SK-N-SH (cell line): ENCODE measurements at regions not wholly inside any gene's neighbourhood (a gene's known extent, or its start where the extent isn't known, plus 50 kb on each side); places are given as distances from the start of the nearest gene placed in this dataset.

ENCODE experiments used
- CTCF ChIA-PET: fragments of 300-600, 350-600 bp; formaldehyde crosslinking; extraction: SDS; loops from one replicate; lab custom pipeline; 2021; lab: Yijun Ruan, JAX
- POLR2A ChIA-PET: fragments of 350-600 bp; sonication (Branson Sonifier 250); formaldehyde crosslinking; extraction: SDS; loops from one replicate; lab custom pipeline; 2020; ENCODE audit warnings: antibody characterized with exemption, inconsistent platforms; lab: Yijun Ruan, JAX
- DNase-seq: peaks from one replicate; pipeline ENCODE4 v3.0.0; 2012
- H2AFZ ChIP-seq: fragments of 200-600 bp; sonication (generic); 2 replicates; pipeline ENCODE4 v1.8.1; 2016; ENCODE audit warnings: antibody characterized with exemption, mild to moderate bottlenecking, low read depth
- H3F3A ChIP-seq: fragments of 200-600 bp; sonication (generic); replicated peaks from 2 replicates; pipeline ENCODE3; 2016; ENCODE audit warnings: antibody characterized with exemption, mild to moderate bottlenecking; ENCODE audit not compliant: insufficient read depth
- H3K27ac ChIP-seq, 2 experiments: fragments of 200-500 bp in 1 of 2; fragments of 200-600 bp in 1 of 2; sonication (Bioruptor generic) in 1 of 2; sonication (generic), shearing (Covaris generic) in 1 of 2; 2 replicates each; pipeline versions ENCODE4 v1.5.1 to v1.6.1; 2014 to 2016; ENCODE audit warnings: low read depth in 2 of 2, inconsistent platforms in 1 of 2, low read length in 1 of 2, mild to moderate bottlenecking in 1 of 2, mixed read lengths in 1 of 2
- H3K27me3 ChIP-seq: fragments of 200-600 bp; sonication (generic), shearing (Covaris generic); 2 replicates; pipeline ENCODE4 v1.6.1; 2016; ENCODE audit warnings: mixed run types; ENCODE audit not compliant: insufficient read depth
- H3K36me3 ChIP-seq, 2 experiments: fragments of 200-500 bp in 1 of 2; fragments of 200-600 bp in 1 of 2; sonication (Bioruptor generic) in 1 of 2; sonication (generic) in 1 of 2; replicated peaks in 1 of 2; 2 replicates each; pipeline versions ENCODE3 to v1.5.1; 2014 to 2016; ENCODE audit warnings: low read length in 1 of 2, mild to moderate bottlenecking in 1 of 2; ENCODE audit not compliant: insufficient read depth in 2 of 2, control insufficient read depth in 1 of 2
- H3K4me1 ChIP-seq, 2 experiments: fragments of 200-500 bp in 1 of 2; fragments of 200-600 bp in 1 of 2; sonication (Bioruptor generic) in 1 of 2; sonication (generic), shearing (Covaris generic) in 1 of 2; 2 replicates each; pipeline versions ENCODE4 v1.5.1 to v1.6.1; 2014 to 2016; ENCODE audit warnings: low read depth in 1 of 2, low read length in 1 of 2, mixed run types in 1 of 2; ENCODE audit not compliant: insufficient read depth in 2 of 2, control insufficient read depth in 1 of 2
- H3K4me2 ChIP-seq: fragments of 200-600 bp; sonication (generic), shearing (Covaris generic); 2 replicates; pipeline ENCODE4 v1.6.1; 2017; ENCODE audit warnings: mixed run types
- H3K4me3 ChIP-seq, 2 experiments: fragments of 200-500 bp in 1 of 2; fragments of 200-600 bp in 1 of 2; sonication (Bioruptor generic) in 1 of 2; sonication (generic), shearing (Covaris generic) in 1 of 2; 2 replicates each; pipeline versions ENCODE4 v1.5.1 to v1.8.1; 2014 to 2016; ENCODE audit warnings: low read depth in 2 of 2, inconsistent platforms in 1 of 2, low read length in 1 of 2, mild to moderate bottlenecking in 1 of 2, mixed read lengths in 1 of 2, moderate library complexity in 1 of 2
- H3K79me2 ChIP-seq: fragments of 200-600 bp; sonication (generic); 2 replicates; pipeline ENCODE4 v1.8.1; 2017; ENCODE audit warnings: mild to moderate bottlenecking; ENCODE audit not compliant: insufficient read depth
- H3K9ac ChIP-seq: fragments of 200-600 bp; sonication (generic); 2 replicates; pipeline ENCODE4 v1.6.1; 2017; ENCODE audit warnings: mixed run types
- H3K9me2 ChIP-seq: fragments of 200-600 bp; sonication (generic); 2 replicates; pipeline ENCODE4 v1.6.1; 2017; ENCODE audit warnings: mixed run types
- H3K9me3 ChIP-seq: fragments of 200-600 bp; sonication (generic); 2 replicates; pipeline ENCODE4 v1.6.1; 2017; ENCODE audit warnings: mixed run types, mild to moderate bottlenecking, moderate library complexity
- H4K20me1 ChIP-seq: fragments of 200-600 bp; sonication (generic); 2 replicates; pipeline ENCODE4 v1.6.1; 2017; ENCODE audit warnings: mild to moderate bottlenecking, mixed run types; ENCODE audit not compliant: insufficient read depth
- CHD2 ChIP-seq: fragments of 150-350 bp; IDR thresholded peaks from 2 replicates; pipeline ENCODE4 v1.6.1; 2018; ENCODE audit warnings: low read length; ENCODE audit not compliant: partially characterized antibody
- EP300 ChIP-seq, 2 experiments: IDR thresholded peaks; 2 replicates each; pipeline versions ENCODE4 v1.4.0 to v1.6.1; 2012; ENCODE audit warnings: borderline replicate concordance in 1 of 2, low read depth in 1 of 2, low read length in 1 of 2
- FOXJ3 ChIP-seq: sonication (generic); formaldehyde crosslinking; IDR thresholded peaks from 2 replicates; pipeline ENCODE4 v1.5.1; 2020; ENCODE audit warnings: mild to moderate bottlenecking, missing genetic modification reagents
- FOXM1 ChIP-seq: IDR thresholded peaks from 2 replicates; pipeline ENCODE4 v1.4.0; 2012; ENCODE audit warnings: low read depth, mild to moderate bottlenecking
- GABPA ChIP-seq: IDR thresholded peaks from 2 replicates; pipeline ENCODE4 v1.4.0; 2012; ENCODE audit warnings: low read depth, mild to moderate bottlenecking
- GATA2 ChIP-seq: sonication (generic); formaldehyde crosslinking; IDR thresholded peaks from 2 replicates; pipeline ENCODE4 v1.5.0; 2020; ENCODE audit warnings: mild to moderate bottlenecking, missing genetic modification reagents
- JUND ChIP-seq: IDR thresholded peaks from 2 replicates; pipeline ENCODE4 v1.4.0; 2012
- MAX ChIP-seq: IDR thresholded peaks from 2 replicates; pipeline ENCODE4 v1.4.0; 2012; ENCODE audit warnings: low read depth
- MXI1 ChIP-seq: IDR thresholded peaks from 2 replicates; pipeline ENCODE4 v1.6.1; 2012; ENCODE audit warnings: mild to moderate bottlenecking, low read depth, low read length, improper control_type of control experiment
- NFIC ChIP-seq: IDR thresholded peaks from 2 replicates; pipeline ENCODE4 v1.4.0; 2012; ENCODE audit warnings: borderline replicate concordance
- NRF1 ChIP-seq: IDR thresholded peaks from 2 replicates; pipeline ENCODE4 v1.6.1; 2012; ENCODE audit warnings: low read depth, mild to moderate bottlenecking, low read length
- POLR2AphosphoS5 ChIP-seq: IDR thresholded peaks from 2 replicates; pipeline ENCODE4 v1.6.1; 2012; ENCODE audit warnings: low read depth, low read length
- RAD21 ChIP-seq: IDR thresholded peaks from 2 replicates; pipeline ENCODE4 v1.6.1; 2012; ENCODE audit warnings: mild to moderate bottlenecking, low read length
- RCOR1 ChIP-seq: fragments of 150-350 bp; IDR thresholded peaks from 2 replicates; pipeline ENCODE4 v1.6.1; 2017; ENCODE audit warnings: antibody characterized with exemption, low read length
- RFX5 ChIP-seq: IDR thresholded peaks from 2 replicates; pipeline ENCODE4 v1.6.1; 2012; ENCODE audit warnings: mild to moderate bottlenecking, improper control_type of control experiment, low read length
- SIN3A ChIP-seq: IDR thresholded peaks from 2 replicates; pipeline ENCODE4 v1.6.1; 2012; ENCODE audit warnings: low read depth, mild to moderate bottlenecking, low read length, moderate library complexity, borderline replicate concordance
- TEAD4 ChIP-seq: IDR thresholded peaks from 2 replicates; pipeline ENCODE4 v1.4.0; 2012; ENCODE audit warnings: mild to moderate bottlenecking, borderline replicate concordance; ENCODE audit not compliant: insufficient read depth
- WGBS: methylation state at CpG from one replicate; pipeline ENCODE4 v1.1.6; 2017; ENCODE audit warnings: low lambda C conversion rate; 5-methylcytosine and 5-hydroxymethylcytosine counted together
- TF ChIP-seq, protein P1 (sequence below): fragments of 150-350 bp; IDR thresholded peaks from 2 replicates; pipeline ENCODE4 v1.6.1; 2017; ENCODE audit warnings: antibody characterized with exemption, low read length, low read depth, borderline replicate concordance
- TF ChIP-seq, protein P2 (sequence below): fragments of 150-350 bp; IDR thresholded peaks from 2 replicates; pipeline ENCODE4 v1.6.1; 2016; ENCODE audit warnings: mild to moderate bottlenecking, low read depth, low read length
- TF ChIP-seq, protein P3 (sequence below): IDR thresholded peaks from 2 replicates; pipeline ENCODE4 v1.4.0; 2012; ENCODE audit warnings: low read depth, borderline replicate concordance
- TF ChIP-seq, protein P4 (sequence below): IDR thresholded peaks from 2 replicates; pipeline ENCODE4 v1.6.1; 2012; ENCODE audit warnings: mild to moderate bottlenecking, low read depth, low read length, moderate library complexity
- TF ChIP-seq, protein P5 (sequence below): fragments of 200-600 bp; sonication (generic); IDR thresholded peaks from 2 replicates; pipeline ENCODE4 v1.6.1; 2017; ENCODE audit warnings: antibody characterized with exemption, mild to moderate bottlenecking, moderate library complexity
- TF ChIP-seq, protein P6 (sequence below): IDR thresholded peaks from 2 replicates; pipeline ENCODE4; 2012

GRCh38 chr1:82218846-82219245 lies 418.1 kb downstream of the ADGRL2 start (continued):
- TF ChIP-seq GABPA (no peak), RFX5 (no peak), CHD2 (no peak), RAD21 (no peak), NRF1 (no peak), SIN3A (no peak), RCOR1 (no peak), JUND (no peak), FOXM1 (no peak)
- TF ChIP-seq, protein P1, sequence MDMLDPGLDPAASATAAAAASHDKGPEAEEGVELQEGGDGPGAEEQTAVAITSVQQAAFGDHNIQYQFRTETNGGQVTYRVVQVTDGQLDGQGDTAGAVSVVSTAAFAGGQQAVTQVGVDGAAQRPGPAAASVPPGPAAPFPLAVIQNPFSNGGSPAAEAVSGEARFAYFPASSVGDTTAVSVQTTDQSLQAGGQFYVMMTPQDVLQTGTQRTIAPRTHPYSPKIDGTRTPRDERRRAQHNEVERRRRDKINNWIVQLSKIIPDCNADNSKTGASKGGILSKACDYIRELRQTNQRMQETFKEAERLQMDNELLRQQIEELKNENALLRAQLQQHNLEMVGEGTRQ = no peak
- TF ChIP-seq, protein P2, sequence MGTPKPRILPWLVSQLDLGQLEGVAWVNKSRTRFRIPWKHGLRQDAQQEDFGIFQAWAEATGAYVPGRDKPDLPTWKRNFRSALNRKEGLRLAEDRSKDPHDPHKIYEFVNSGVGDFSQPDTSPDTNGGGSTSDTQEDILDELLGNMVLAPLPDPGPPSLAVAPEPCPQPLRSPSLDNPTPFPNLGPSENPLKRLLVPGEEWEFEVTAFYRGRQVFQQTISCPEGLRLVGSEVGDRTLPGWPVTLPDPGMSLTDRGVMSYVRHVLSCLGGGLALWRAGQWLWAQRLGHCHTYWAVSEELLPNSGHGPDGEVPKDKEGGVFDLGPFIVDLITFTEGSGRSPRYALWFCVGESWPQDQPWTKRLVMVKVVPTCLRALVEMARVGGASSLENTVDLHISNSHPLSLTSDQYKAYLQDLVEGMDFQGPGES = no peak
- TF ChIP-seq, protein P3, sequence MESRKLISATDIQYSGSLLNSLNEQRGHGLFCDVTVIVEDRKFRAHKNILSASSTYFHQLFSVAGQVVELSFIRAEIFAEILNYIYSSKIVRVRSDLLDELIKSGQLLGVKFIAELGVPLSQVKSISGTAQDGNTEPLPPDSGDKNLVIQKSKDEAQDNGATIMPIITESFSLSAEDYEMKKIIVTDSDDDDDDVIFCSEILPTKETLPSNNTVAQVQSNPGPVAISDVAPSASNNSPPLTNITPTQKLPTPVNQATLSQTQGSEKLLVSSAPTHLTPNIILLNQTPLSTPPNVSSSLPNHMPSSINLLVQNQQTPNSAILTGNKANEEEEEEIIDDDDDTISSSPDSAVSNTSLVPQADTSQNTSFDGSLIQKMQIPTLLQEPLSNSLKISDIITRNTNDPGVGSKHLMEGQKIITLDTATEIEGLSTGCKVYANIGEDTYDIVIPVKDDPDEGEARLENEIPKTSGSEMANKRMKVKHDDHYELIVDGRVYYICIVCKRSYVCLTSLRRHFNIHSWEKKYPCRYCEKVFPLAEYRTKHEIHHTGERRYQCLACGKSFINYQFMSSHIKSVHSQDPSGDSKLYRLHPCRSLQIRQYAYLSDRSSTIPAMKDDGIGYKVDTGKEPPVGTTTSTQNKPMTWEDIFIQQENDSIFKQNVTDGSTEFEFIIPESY = no peak

DNA sequence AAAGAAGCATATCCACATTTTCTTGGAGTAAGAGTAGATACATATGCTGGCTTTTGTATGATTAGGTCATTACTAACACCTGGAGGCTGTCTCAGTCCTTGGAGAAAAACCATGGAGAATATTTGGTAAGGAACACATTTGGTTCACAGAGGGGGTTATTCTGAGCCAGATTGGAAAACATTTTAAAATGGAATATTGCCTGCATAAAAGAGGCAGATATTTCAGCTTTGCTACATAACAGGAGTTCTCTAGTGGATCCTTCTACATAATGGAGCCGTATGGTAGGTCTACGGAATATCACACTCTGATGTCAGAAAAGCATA lies 415.1 kb downstream of the ADGRL2 start:
- no peaks in the 10 kb centered on the region for H4K20me1 ChIP-seq
- CTCF ChIA-PET = no interaction called here
- H3F3A ChIP-seq = no peaks in the 10 kb centered on the region
- H3K4me1 ChIP-seq = no peaks in the 10 kb centered on the region
- H3K9me2 ChIP-seq = no peaks in the 10 kb centered on the region
- H3K9me3 ChIP-seq = no peaks in the 10 kb centered on the region
- no peak overlapping the region for H3K4me3 ChIP-seq
- no peaks in the 10 kb centered on the region for H3K27me3 ChIP-seq
- no peak overlapping the region for H2AFZ ChIP-seq
- no peak overlapping the region for H3K27ac ChIP-seq
- no peak overlapping the region for H3K4me2 ChIP-seq
- 84% methylated on average over 2 of the region's 2 CpGs for WGBS
- DNase-seq = no peak
- no peak overlapping the region for H3K9ac ChIP-seq
- H3K36me3 ChIP-seq = no peaks in the 10 kb centered on the region
- POLR2A ChIA-PET = no interaction called here
- H3K79me2 ChIP-seq = no peaks in the 10 kb centered on the region
- TF ChIP-seq, protein P4, sequence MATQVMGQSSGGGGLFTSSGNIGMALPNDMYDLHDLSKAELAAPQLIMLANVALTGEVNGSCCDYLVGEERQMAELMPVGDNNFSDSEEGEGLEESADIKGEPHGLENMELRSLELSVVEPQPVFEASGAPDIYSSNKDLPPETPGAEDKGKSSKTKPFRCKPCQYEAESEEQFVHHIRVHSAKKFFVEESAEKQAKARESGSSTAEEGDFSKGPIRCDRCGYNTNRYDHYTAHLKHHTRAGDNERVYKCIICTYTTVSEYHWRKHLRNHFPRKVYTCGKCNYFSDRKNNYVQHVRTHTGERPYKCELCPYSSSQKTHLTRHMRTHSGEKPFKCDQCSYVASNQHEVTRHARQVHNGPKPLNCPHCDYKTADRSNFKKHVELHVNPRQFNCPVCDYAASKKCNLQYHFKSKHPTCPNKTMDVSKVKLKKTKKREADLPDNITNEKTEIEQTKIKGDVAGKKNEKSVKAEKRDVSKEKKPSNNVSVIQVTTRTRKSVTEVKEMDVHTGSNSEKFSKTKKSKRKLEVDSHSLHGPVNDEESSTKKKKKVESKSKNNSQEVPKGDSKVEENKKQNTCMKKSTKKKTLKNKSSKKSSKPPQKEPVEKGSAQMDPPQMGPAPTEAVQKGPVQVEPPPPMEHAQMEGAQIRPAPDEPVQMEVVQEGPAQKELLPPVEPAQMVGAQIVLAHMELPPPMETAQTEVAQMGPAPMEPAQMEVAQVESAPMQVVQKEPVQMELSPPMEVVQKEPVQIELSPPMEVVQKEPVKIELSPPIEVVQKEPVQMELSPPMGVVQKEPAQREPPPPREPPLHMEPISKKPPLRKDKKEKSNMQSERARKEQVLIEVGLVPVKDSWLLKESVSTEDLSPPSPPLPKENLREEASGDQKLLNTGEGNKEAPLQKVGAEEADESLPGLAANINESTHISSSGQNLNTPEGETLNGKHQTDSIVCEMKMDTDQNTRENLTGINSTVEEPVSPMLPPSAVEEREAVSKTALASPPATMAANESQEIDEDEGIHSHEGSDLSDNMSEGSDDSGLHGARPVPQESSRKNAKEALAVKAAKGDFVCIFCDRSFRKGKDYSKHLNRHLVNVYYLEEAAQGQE = no peak
- TF ChIP-seq MXI1 (no peak), NFIC (no peak), FOXM1 (no peak), RFX5 (no peak), EP300 (IDR thresholded peaks at IDR 0.05; ENCODE audit: borderline replicate concordance in 1 of 2, low read depth in 1 of 2, low read length in 1 of 2) (no peak), TEAD4 (no peak), FOXJ3 (CRISPR knock-in tag) (no peak), MAX (no peak), GATA2 (no peak), POLR2AphosphoS5 (no peak)
- TF ChIP-seq, protein P5, sequence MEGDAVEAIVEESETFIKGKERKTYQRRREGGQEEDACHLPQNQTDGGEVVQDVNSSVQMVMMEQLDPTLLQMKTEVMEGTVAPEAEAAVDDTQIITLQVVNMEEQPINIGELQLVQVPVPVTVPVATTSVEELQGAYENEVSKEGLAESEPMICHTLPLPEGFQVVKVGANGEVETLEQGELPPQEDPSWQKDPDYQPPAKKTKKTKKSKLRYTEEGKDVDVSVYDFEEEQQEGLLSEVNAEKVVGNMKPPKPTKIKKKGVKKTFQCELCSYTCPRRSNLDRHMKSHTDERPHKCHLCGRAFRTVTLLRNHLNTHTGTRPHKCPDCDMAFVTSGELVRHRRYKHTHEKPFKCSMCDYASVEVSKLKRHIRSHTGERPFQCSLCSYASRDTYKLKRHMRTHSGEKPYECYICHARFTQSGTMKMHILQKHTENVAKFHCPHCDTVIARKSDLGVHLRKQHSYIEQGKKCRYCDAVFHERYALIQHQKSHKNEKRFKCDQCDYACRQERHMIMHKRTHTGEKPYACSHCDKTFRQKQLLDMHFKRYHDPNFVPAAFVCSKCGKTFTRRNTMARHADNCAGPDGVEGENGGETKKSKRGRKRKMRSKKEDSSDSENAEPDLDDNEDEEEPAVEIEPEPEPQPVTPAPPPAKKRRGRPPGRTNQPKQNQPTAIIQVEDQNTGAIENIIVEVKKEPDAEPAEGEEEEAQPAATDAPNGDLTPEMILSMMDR = no peak
- TF ChIP-seq, protein P6, sequence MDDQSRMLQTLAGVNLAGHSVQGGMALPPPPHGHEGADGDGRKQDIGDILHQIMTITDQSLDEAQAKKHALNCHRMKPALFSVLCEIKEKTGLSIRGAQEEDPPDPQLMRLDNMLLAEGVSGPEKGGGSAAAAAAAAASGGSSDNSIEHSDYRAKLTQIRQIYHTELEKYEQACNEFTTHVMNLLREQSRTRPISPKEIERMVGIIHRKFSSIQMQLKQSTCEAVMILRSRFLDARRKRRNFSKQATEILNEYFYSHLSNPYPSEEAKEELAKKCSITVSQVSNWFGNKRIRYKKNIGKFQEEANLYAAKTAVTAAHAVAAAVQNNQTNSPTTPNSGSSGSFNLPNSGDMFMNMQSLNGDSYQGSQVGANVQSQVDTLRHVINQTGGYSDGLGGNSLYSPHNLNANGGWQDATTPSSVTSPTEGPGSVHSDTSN = no peak
